ENCODE measurements at regions not wholly inside any gene's neighbourhood (a gene's known extent, or its start where the extent isn't known, plus 50 kb on each side); places are given as distances from the start of the nearest gene placed in this dataset.

GRCh38 chr4:74612837-74613236 lies 167.9 kb downstream of the AREG start:
- 90 to 92% methylated on average over 2 of the region's 2 CpGs for WGBS, 2 donors

GRCh38 chr4:74613266-74613665 lies 168.3 kb downstream of the AREG start:
- Histone ChIP-seq H3K4me3 (no peak overlapping the region), H3K9me3 (no peaks in the 10 kb centered on the region), H3K36me3 (no peaks in the 10 kb centered on the region), H3K4me1 (peaks cover 0 to 16% (median 0%) of the 10 kb centered on the region in 3 donors), H3K27me3 (no peaks in the 10 kb centered on the region), H3K27ac (no peak overlapping the region)
- DNase-seq = no peak
- 21 to 29% methylated on average over 2 of the region's 2 CpGs for WGBS, 2 donors
- intact Hi-C loops (cut with DNase I) = no loop called here
- TF ChIP-seq POLR2A (IDR thresholded peaks at IDR 0.05) = no peak
- TF ChIP-seq CTCF (IDR thresholded peaks at IDR 0.05) = no peak

More at GRCh38 chr4:74612837-74613236, 167.9 kb downstream of the AREG start:
- Histone ChIP-seq H3K27me3 (no peaks in the 10 kb centered on the region), H3K4me3 (no peak overlapping the region), H3K4me1 (peaks cover 0 to 14% (median 0%) of the 10 kb centered on the region in 3 donors), H3K27ac (no peak overlapping the region), H3K9me3 (no peaks in the 10 kb centered on the region), H3K36me3 (no peaks in the 10 kb centered on the region)
- no peak for TF ChIP-seq CTCF (IDR thresholded peaks at IDR 0.05)
- no peak for TF ChIP-seq POLR2A (IDR thresholded peaks at IDR 0.05)
- no peak for DNase-seq
- intact Hi-C loops (cut with DNase I) = no loop called here

GRCh38 chr4:74615411-74615810 lies 170.5 kb downstream of the AREG start:
- H3K36me3 ChIP-seq = no peaks in the 10 kb centered on the region
- TF ChIP-seq CTCF (IDR thresholded peaks at IDR 0.05) (no peak), POLR2A (IDR thresholded peaks at IDR 0.05) (no peak)
- no peak overlapping the region for H3K4me3 ChIP-seq
- H3K27me3 ChIP-seq = no peaks in the 10 kb centered on the region
- intact Hi-C loops (cut with DNase I) = no loop called here
- H3K4me1 ChIP-seq = peaks cover 0 to 33% (median 0%) of the 10 kb centered on the region in 3 donors
- no peak for DNase-seq
- H3K27ac ChIP-seq = no peak overlapping the region
- WGBS, 2 donors = 77 to 86% methylated on average over 2 of the region's 2 CpGs
- no peaks in the 10 kb centered on the region for H3K9me3 ChIP-seq

DNA sequence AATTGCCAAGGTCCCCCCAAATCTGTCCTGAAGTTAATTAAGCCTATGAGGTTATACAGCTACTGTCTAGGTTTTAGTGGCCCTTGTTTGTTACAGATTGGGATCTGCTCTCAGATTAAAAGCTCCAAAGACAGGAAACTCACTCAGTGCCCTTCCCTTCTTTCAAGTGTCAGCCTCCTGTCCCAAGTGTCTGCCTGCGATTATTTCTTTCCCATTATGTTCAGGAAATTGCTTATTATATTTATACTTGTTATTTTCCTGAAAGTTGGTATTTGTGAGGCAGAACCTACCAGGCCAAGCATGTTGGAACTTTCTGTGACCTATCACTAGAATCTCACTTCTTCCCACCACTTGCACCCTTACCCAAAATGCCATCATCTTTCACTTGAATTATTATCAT lies 173.2 kb downstream of the AREG start:
- peaks cover 0 to 32% (median 0%) of the 10 kb centered on the region in 3 donors for H3K4me1 ChIP-seq
- intact Hi-C loops (cut with DNase I) = no loop called here
- H3K36me3 ChIP-seq = no peaks in the 10 kb centered on the region
- H3K27me3 ChIP-seq = no peaks in the 10 kb centered on the region
- H3K27ac ChIP-seq = no peak overlapping the region
- H3K9me3 ChIP-seq = no peaks in the 10 kb centered on the region
- H3K4me3 ChIP-seq = no peak overlapping the region
- no peak for TF ChIP-seq CTCF (IDR thresholded peaks at IDR 0.05)
- no peak for TF ChIP-seq POLR2A (IDR thresholded peaks at IDR 0.05)
- 79 to 88% methylated on average over 1 of the region's 1 CpG for WGBS, 2 donors
- no peak for DNase-seq

- no peaks in the 10 kb centered on the region for H3K27me3 ChIP-seq
- TF ChIP-seq CTCF (IDR thresholded peaks at IDR 0.05) = no peak
- no peak for TF ChIP-seq POLR2A (IDR thresholded peaks at IDR 0.05)
- intact Hi-C loops (cut with DNase I) = no loop called here
- H3K9me3 ChIP-seq = no peaks in the 10 kb centered on the region
- no peaks in the 10 kb centered on the region for H3K36me3 ChIP-seq
- no peak overlapping the region for H3K27ac ChIP-seq
- no peak overlapping the region for H3K4me3 ChIP-seq
- DNase-seq = no peak
- 33 to 37% methylated on average over 1 of the region's 1 CpG for WGBS, 2 donors
- H3K4me1 ChIP-seq = peaks cover 0 to 27% (median 0%) of the 10 kb centered on the region in 3 donors
Observed at GRCh38 chr4:74618659-74619058, 173.7 kb downstream of the AREG start.
